GM12892 (cell line): ENCODE measurements at regions not wholly inside any gene's neighbourhood (a gene's known extent, or its start where the extent isn't known, plus 50 kb on each side); places are given as distances from the start of the nearest gene placed in this dataset.

Experiments
- POLR2A ChIP-seq: IDR thresholded peaks from 2 replicates; pipeline ENCODE4 v1.6.1; 2011; ENCODE audit warnings: low read depth, low read length, control low read depth
- TAF1 ChIP-seq: IDR thresholded peaks from 2 replicates; pipeline ENCODE4 v1.6.1; 2011; ENCODE audit warnings: low read depth, mild to moderate bottlenecking, control low read depth, low read length, borderline replicate concordance

- TF ChIP-seq TAF1 = no peak
- TF ChIP-seq POLR2A = no peak
These were observed 583.6 kb downstream of the GALC start for GRCh38 chr14:87409393-87409792.
